GM12801 (cell line): ENCODE measurements at regions not wholly inside any gene's neighbourhood (a gene's known extent, or its start where the extent isn't known, plus 50 kb on each side); places are given as distances from the start of the nearest gene placed in this dataset.

Experiments
- CTCF ChIP-seq: IDR thresholded peaks from one replicate; pipeline ENCODE4 v1.5.1; 2011; ENCODE audit warnings: control low read depth; ENCODE audit not compliant: insufficient read length; ENCODE audit errors: extremely low read depth

- TF ChIP-seq CTCF, result no peak
These were observed 1318.3 kb upstream of the RAG2 start for GRCh38 chr11:37916331-37916730.

GRCh38 chr11:37914859-37915258 lies 1316.8 kb upstream of the RAG2 start:
- no peak for TF ChIP-seq CTCF

DNA sequence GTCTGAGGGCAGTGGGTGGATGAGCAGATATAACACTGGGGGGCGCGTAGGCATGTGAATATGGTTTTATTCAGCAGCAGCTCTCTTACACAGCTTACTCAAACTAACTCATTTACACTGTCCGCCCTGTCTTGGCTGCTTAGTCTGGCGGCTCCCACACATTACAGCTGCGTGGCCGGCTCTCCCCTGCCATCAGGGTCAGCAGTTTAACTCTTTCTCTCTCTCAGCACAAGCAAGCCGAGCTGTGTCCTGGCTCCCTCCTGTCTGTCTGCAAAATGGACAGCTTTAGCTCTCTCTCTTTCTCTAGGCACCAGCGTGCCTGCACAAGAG lies 1310.1 kb upstream of the RAG2 start:
- TF ChIP-seq CTCF, result no peak

- no peak for TF ChIP-seq CTCF
These were observed 1309.6 kb upstream of the RAG2 start for GRCh38 chr11:37907436-37908218.

DNA sequence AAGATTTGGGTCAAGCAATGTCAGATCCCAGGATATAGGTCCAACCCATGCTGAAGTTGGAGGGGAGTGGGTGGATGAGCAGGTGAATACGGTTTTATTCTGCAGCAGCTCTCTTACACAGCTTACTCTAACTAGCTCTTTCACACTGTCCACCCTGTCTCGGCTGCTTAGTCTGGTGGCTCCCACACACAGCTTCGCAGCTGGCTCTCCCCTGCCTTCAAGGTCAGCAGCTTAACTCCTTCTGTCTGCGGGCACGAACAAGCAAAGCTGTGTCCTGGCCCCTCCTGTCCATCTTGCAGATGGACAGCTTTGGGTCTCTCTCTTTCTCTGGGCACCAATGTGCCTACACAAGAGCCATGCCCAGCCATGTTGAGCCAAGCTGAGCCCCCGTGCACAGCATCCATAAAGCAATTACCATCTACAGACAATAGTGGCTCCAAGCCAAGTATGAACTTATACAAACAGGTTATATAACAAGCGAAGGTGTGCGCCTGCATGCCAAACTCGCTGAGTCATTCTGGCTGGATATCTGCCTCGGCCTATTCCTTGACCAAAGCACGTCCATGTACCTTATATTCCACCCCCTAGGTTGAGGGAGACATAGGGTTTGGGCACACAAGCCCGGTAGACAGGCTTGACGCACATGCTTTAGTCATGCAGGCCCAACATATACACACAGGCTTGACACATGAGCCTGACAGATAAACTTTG lies 1307.8 kb upstream of the RAG2 start:
- no peak for TF ChIP-seq CTCF

DNA sequence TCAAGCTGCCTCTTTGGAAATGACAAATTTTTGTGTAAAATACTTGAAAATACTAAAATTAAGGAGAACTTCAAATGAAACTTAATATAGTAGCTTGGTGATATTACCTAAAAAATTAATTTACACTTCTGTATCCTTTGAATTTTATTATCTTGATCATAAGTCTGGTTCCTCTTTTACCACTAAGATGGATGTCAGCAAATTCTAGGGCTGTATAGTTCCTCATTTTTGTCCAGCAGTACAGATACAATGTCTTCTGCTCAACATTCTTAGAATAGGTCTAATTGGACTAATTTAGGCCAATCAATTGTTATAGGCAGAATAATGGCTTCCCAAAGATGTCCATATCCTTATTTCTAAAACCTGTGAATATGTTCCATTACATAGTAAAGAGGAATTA lies 1298.0 kb upstream of the RAG2 start:
- no peak for TF ChIP-seq CTCF

GRCh38 chr11:37881741-37882140 lies 1283.7 kb upstream of the RAG2 start:
- TF ChIP-seq CTCF, result no peak
